ENCODE measurements at regions not wholly inside any gene's neighbourhood (a gene's known extent, or its start where the extent isn't known, plus 50 kb on each side); places are given as distances from the start of the nearest gene placed in this dataset.

- ATAC-seq (no peak), DNase-seq (no peak)
- Histone ChIP-seq H3K4me1 (no peaks in the 10 kb centered on the region), H3K36me3 (no peaks in the 10 kb centered on the region), H3K27ac (no peak overlapping the region), H3K27me3 (no peaks in the 10 kb centered on the region), H3K4me3 (no peak overlapping the region), H3K9me3 (no peaks in the 10 kb centered on the region)
- intact Hi-C loops (cut with DNase I), result no loop called here
- TF ChIP-seq, protein P1, sequence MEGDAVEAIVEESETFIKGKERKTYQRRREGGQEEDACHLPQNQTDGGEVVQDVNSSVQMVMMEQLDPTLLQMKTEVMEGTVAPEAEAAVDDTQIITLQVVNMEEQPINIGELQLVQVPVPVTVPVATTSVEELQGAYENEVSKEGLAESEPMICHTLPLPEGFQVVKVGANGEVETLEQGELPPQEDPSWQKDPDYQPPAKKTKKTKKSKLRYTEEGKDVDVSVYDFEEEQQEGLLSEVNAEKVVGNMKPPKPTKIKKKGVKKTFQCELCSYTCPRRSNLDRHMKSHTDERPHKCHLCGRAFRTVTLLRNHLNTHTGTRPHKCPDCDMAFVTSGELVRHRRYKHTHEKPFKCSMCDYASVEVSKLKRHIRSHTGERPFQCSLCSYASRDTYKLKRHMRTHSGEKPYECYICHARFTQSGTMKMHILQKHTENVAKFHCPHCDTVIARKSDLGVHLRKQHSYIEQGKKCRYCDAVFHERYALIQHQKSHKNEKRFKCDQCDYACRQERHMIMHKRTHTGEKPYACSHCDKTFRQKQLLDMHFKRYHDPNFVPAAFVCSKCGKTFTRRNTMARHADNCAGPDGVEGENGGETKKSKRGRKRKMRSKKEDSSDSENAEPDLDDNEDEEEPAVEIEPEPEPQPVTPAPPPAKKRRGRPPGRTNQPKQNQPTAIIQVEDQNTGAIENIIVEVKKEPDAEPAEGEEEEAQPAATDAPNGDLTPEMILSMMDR (IDR thresholded peaks at IDR 0.05), result no peak
These were observed 157.2 kb upstream of the EMCN start for GRCh38 chr4:100674976-100675375.

- ATAC-seq (no peak), DNase-seq (no peak)
- Histone ChIP-seq H3K27ac (no peak overlapping the region), H3K9me3 (no peaks in the 10 kb centered on the region), H3K4me3 (no peak overlapping the region), H3K27me3 (no peaks in the 10 kb centered on the region), H3K4me1 (no peaks in the 10 kb centered on the region), H3K36me3 (no peaks in the 10 kb centered on the region)
- TF ChIP-seq, protein P1 (IDR thresholded peaks at IDR 0.05), result no peak
- intact Hi-C loops (cut with DNase I), result no loop called here
These were observed 139.4 kb upstream of the EMCN start for GRCh38 chr4:100657187-100657586.

GRCh38 chr4:100651499-100652175 lies 133.8 kb upstream of the EMCN start:
- ATAC-seq (no peak), DNase-seq (no peak)
- Histone ChIP-seq H3K4me1 (no peaks in the 10 kb centered on the region), H3K4me3 (no peak overlapping the region), H3K27me3 (no peaks in the 10 kb centered on the region), H3K9me3 (no peaks in the 10 kb centered on the region), H3K36me3 (no peaks in the 10 kb centered on the region), H3K27ac (no peak overlapping the region)
- intact Hi-C loops (cut with DNase I), result no loop called here
- TF ChIP-seq, protein P1 (IDR thresholded peaks at IDR 0.05), result no peak

DNA sequence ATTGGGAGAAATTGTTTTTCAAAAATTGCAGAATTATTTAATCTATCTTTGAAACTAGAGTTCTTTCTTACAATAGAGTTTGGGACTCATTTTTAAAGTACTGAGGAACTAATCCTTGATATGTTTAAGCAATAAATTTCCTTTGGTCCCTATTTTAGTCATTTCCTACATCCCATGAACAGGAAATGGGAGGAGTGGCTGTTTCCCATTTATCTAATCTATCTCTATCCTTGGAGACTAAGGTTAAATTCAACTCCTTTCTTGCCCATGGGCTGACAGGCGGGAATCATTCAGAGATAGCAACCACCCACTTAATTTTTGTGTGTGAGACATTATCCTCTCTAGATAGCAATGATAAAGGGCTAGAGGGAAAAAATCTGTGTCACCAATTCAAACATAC lies 131.6 kb upstream of the EMCN start:
- Histone ChIP-seq H3K27me3 (no peaks in the 10 kb centered on the region), H3K36me3 (no peaks in the 10 kb centered on the region), H3K9me3 (no peaks in the 10 kb centered on the region), H3K27ac (no peak overlapping the region), H3K4me1 (no peaks in the 10 kb centered on the region), H3K4me3 (no peak overlapping the region)
- DNase-seq (no peak), ATAC-seq (no peak)
- TF ChIP-seq, protein P1 (IDR thresholded peaks at IDR 0.05), result no peak
- intact Hi-C loops (cut with DNase I), result no loop called here

- ATAC-seq, result no peak
- H3K27me3 ChIP-seq, result no peaks in the 10 kb centered on the region
- no peaks in the 10 kb centered on the region for H3K4me1 ChIP-seq
- no peak for DNase-seq
- intact Hi-C loops (cut with DNase I), result no loop called here
- no peak overlapping the region for H3K27ac ChIP-seq
- H3K9me3 ChIP-seq, result no peaks in the 10 kb centered on the region
- no peak overlapping the region for H3K4me3 ChIP-seq
- no peaks in the 10 kb centered on the region for H3K36me3 ChIP-seq
- TF ChIP-seq, protein P1 (IDR thresholded peaks at IDR 0.05), result no peak
These were observed 126.3 kb upstream of the EMCN start for GRCh38 chr4:100644150-100644549.

DNA sequence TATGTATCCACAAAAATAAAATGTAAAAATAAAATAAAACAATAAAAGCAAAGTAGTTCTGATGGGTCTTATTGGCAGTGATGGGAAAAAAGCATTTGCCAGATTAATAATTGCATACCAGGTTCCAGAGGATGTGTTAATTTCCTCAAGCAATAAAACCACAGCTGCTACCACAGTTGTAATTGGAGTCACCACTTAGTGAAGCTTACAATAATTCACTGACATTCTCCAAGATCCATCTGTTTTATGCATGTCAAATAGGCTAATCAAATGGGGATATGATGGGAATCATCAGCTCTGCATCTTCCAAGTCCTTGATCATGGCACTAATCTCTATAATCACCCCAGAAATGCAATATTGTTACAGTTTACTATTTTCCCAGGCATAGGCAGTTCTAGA lies 123.5 kb upstream of the EMCN start:
- intact Hi-C loops (cut with DNase I), result no loop called here

More for the DNA sequence above, 123.5 kb upstream of the EMCN start:
- no peak for ATAC-seq
- no peaks in the 10 kb centered on the region for H3K9me3 ChIP-seq
- DNase-seq, result no peak
- no peak overlapping the region for H3K4me3 ChIP-seq
- no peak overlapping the region for H3K27ac ChIP-seq
- H3K36me3 ChIP-seq, result no peaks in the 10 kb centered on the region
- TF ChIP-seq, protein P1 (IDR thresholded peaks at IDR 0.05), result no peak
- no peaks in the 10 kb centered on the region for H3K27me3 ChIP-seq
- no peaks in the 10 kb centered on the region for H3K4me1 ChIP-seq
